ENCODE measurements at regions not wholly inside any gene's neighbourhood (a gene's known extent, or its start where the extent isn't known, plus 50 kb on each side); places are given as distances from the start of the nearest gene placed in this dataset.

DNA sequence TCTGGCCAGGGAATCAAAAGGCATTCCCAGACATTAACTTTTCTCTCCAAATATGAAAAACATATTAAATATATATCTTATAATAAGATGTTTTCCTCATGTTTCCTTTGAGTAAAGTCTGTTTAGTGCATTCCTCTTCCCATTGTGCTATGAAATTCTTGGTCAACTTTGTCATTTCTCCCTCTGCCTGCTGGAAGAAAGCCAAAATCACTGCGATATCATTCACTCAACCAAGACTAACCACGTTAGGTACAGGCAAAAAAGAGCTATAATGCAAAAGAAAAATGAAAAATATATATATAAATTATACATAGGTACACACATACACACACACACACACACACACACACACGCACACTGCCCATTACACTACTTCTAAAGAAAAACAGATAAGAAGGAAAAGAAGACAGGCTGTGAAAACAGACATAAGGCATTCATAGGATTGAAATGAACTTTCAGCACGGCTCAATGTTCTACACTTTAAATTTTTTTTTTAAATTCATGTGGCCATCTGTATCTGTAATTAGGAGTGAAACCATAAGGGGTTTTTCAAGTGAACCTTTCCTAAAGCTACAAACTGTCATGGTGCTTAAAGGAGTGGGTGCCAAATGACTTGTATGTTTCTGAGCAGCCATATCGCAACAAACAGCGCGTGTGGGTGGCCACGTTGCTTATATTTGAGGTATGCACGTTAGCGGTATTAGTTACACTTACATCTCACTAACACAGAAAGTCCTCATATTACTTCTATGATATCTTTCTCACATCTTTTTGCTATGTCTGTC is 71.6 kb upstream of the PSMD7 start:
- no peak overlapping the region for H3K9ac ChIP-seq (ENCODE audit: control insufficient read depth, insufficient read depth, low read length)
- FAIRE-seq (no peak), ATAC-seq (no peak), DNase-seq (ENCODE audit: low read depth, low spot score) (no peak)
- in situ Hi-C loops (cut with MboI) (no loop called here), intact Hi-C loops (cut with micrococcal nuclease; ENCODE audit: unreplicated experiment) (no loop called here)
- no peaks in the 10 kb centered on the region for H3K79me2 ChIP-seq (ENCODE audit: control insufficient read depth, insufficient read depth, low read length)
- no peak for TF ChIP-seq JUND (IDR thresholded peaks at IDR 0.05; ENCODE audit: low read depth, low read length)
- TF ChIP-seq PKNOX1 (IDR thresholded peaks at IDR 0.05), result no peak
- no peak for TF ChIP-seq MEF2B (IDR thresholded peaks at IDR 0.05; ENCODE audit: partially characterized antibody, poor library complexity, severe bottlenecking)
- ChIA-PET SMC1A (ENCODE audit: uncharacterized antibody, unreplicated experiment) (interaction anchor here (0.7 kb wide), 1 partner anchor 219 kb away, joined by 3 read pairs; no protein-coding TSS in a partner anchor), RAD21 (ENCODE audit: unreplicated experiment) (interaction anchor here (1.0 kb wide), 1 partner anchor 161 kb away, joined by 5 read pairs; no protein-coding TSS in a partner anchor), CTCF (interaction anchor here (0.6 to 2.6 kb wide), 3 partner anchors 51 to 161 kb away, joined by 3 to 19 read pairs (median 8); no protein-coding TSS in a partner anchor), POLR2A (no interaction called here)
- no peak overlapping the region for H3K27ac ChIP-seq (ENCODE audit: control insufficient read depth, insufficient read depth)
- no peak overlapping the region for H3K4me3 ChIP-seq
- H3K36me3 ChIP-seq (ENCODE audit: control insufficient read depth in 2 of 2, insufficient read depth in 2 of 2, low read length in 1 of 2), result no peaks in the 10 kb centered on the region
- H3K4me2 ChIP-seq (ENCODE audit: control insufficient read depth, insufficient read depth), result no peak overlapping the region
- H3K27me3 ChIP-seq (replicated peaks in 1 of 2; ENCODE audit: control insufficient read depth in 2 of 2, insufficient read depth in 2 of 2, low read length in 1 of 2), result no peaks in the 10 kb centered on the region
- H4K20me1 ChIP-seq (ENCODE audit: control insufficient read depth, insufficient read depth), result no peaks in the 10 kb centered on the region
- no peaks in the 10 kb centered on the region for H3K9me3 ChIP-seq (replicated peaks; ENCODE audit: control insufficient read depth, insufficient read depth, low read length)
- H3K4me1 ChIP-seq (ENCODE audit: control insufficient read depth, insufficient read depth, low read length), result no peaks in the 10 kb centered on the region
- no TSS peak for BruUV-seq (replicated peaks)
- H2AFZ ChIP-seq (ENCODE audit: control insufficient read depth, low read depth, low read length), result no peak overlapping the region
- 46% methylated on average over 10 of the region's 10 CpGs for WGBS (ENCODE audit: insufficient coverage, insufficient replicate concordance, low lambda C conversion rate, missing lambda C conversion rate)

GRCh38 chr16:74221828-74222227 is 74.8 kb upstream of the PSMD7 start:
- ChIA-PET POLR2A (no interaction called here), CTCF (interaction anchor here (1.1 kb wide), 1 partner anchor 265 kb away, joined by 3 read pairs; no protein-coding TSS in a partner anchor), SMC1A (ENCODE audit: uncharacterized antibody, unreplicated experiment) (no interaction called here), RAD21 (ENCODE audit: unreplicated experiment) (interaction anchor here (0.7 kb wide), 1 partner anchor 30 kb away, joined by 3 read pairs; no protein-coding TSS in a partner anchor)
- H3K27me3 ChIP-seq (replicated peaks in 1 of 2; ENCODE audit: control insufficient read depth in 2 of 2, insufficient read depth in 2 of 2, low read length in 1 of 2), result no peaks in the 10 kb centered on the region
- H4K20me1 ChIP-seq (ENCODE audit: control insufficient read depth, insufficient read depth), result no peaks in the 10 kb centered on the region
- 21% methylated on average over 3 of the region's 3 CpGs for WGBS (ENCODE audit: insufficient coverage, insufficient replicate concordance, low lambda C conversion rate, missing lambda C conversion rate)
- ATAC-seq (no peak), FAIRE-seq (no peak), DNase-seq (ENCODE audit: low read depth, low spot score) (no peak)
- no peaks in the 10 kb centered on the region for H3K9me3 ChIP-seq (replicated peaks; ENCODE audit: control insufficient read depth, insufficient read depth, low read length)
- BruUV-seq (replicated peaks), result no TSS peak
- H3K4me1 ChIP-seq (ENCODE audit: control insufficient read depth, insufficient read depth, low read length), result no peaks in the 10 kb centered on the region
- no peaks in the 10 kb centered on the region for H3K79me2 ChIP-seq (ENCODE audit: control insufficient read depth, insufficient read depth, low read length)
- H3K4me3 ChIP-seq, result no peak overlapping the region
- no peak overlapping the region for H2AFZ ChIP-seq (ENCODE audit: control insufficient read depth, low read depth, low read length)
- in situ Hi-C loops (cut with MboI), result no loop called here
- H3K4me2 ChIP-seq (ENCODE audit: control insufficient read depth, insufficient read depth), result no peak overlapping the region
- intact Hi-C loops (cut with micrococcal nuclease; ENCODE audit: unreplicated experiment), result no loop called here
- H3K9ac ChIP-seq (ENCODE audit: control insufficient read depth, insufficient read depth, low read length), result no peak overlapping the region
- no peaks in the 10 kb centered on the region for H3K36me3 ChIP-seq (ENCODE audit: control insufficient read depth in 2 of 2, insufficient read depth in 2 of 2, low read length in 1 of 2)
- H3K27ac ChIP-seq (ENCODE audit: control insufficient read depth, insufficient read depth), result no peak overlapping the region
- TF ChIP-seq CBFB (IDR thresholded peaks at IDR 0.05; ENCODE audit: low read depth) (no peak), ZBTB40 (IDR thresholded peaks at IDR 0.05; ENCODE audit: borderline replicate concordance) (no peak), ETV6 (conservative IDR thresholded peaks at IDR 0.05 in 1 of 2, IDR thresholded peaks at IDR 0.05 in 1 of 2; ENCODE audit: borderline replicate concordance in 1 of 2, low read depth in 1 of 2) (no peak), NR2C2 (IDR thresholded peaks at IDR 0.05; ENCODE audit: borderline replicate concordance, control insufficient read depth, insufficient read length, low read depth) (no peak), IKZF1 (conservative IDR thresholded peaks at IDR 0.05) (no peak), POLR2AphosphoS2 (IDR thresholded peaks at IDR 0.05; ENCODE audit: low read depth, low read length) (no peak), HDAC2 (IDR thresholded peaks at IDR 0.05) (no peak), POU2F2 (IDR thresholded peaks at IDR 0.05; ENCODE audit: borderline replicate concordance, low read depth, low read length) (no peak)
